B cell (primary cell): ENCODE measurements at regions not wholly inside any gene's neighbourhood (a gene's known extent, or its start where the extent isn't known, plus 50 kb on each side); places are given as distances from the start of the nearest gene placed in this dataset.
"Not testable (repeated sequence)": the region's sequence is repeated elsewhere in the genome, so short reads cannot be mapped to it uniquely, and the experiment has no call there.

ENCODE experiments used
- ATAC-seq: fragments of 200-7000 bp; cut with Tn5 transposase; one replicate; pipeline ENCODE4 v1.10.0; 2021; ENCODE audit warnings: low read depth, mild to moderate bottlenecking, moderate number of reproducible peaks, moderate library complexity
- CTCF ChIA-PET: fragments of 350-600 bp; sonication (Branson Sonifier 250); formaldehyde crosslinking; loops from one replicate; lab custom pipeline; 2021; ENCODE audit warnings: antibody characterized with exemption, inconsistent platforms; lab: Charles Lee
- POLR2A ChIA-PET: fragments of 350-600 bp; sonication (Branson Sonifier 250); formaldehyde crosslinking; loops from one replicate; lab custom pipeline; 2021; ENCODE audit warnings: antibody characterized with exemption; lab: Charles Lee
- DNase-seq: peaks from one replicate; pipeline ENCODE4 v3.0.0; 2013
- H2AFZ ChIP-seq: 2 replicates; pipeline ENCODE4 v1.6.1; 2012; ENCODE audit warnings: mild to moderate bottlenecking, low read depth, low read length; ENCODE audit not compliant: insufficient read depth, poor library complexity, severe bottlenecking
- H3K27ac ChIP-seq, 2 donors: 1 replicate in 1 of 2; 2 replicates in 1 of 2; pipeline ENCODE4 v1.5.1; 2012 to 2013; ENCODE audit warnings: low read length in 2 of 2, mild to moderate bottlenecking in 2 of 2, moderate library complexity in 1 of 2
- H3K27me3 ChIP-seq, 4 experiments: fragments of 200-600 bp in 1 of 4; sonication (generic) in 1 of 4; replicated peaks in 1 of 4; 1 replicate in 2 of 4; 2 replicates in 2 of 4; pipeline versions ENCODE4 v1.6.1 to v1.7.0; 2013 to 2016; ENCODE audit warnings: low read length in 3 of 4, mild to moderate bottlenecking in 2 of 4, mixed read lengths in 1 of 4, moderate library complexity in 1 of 4; ENCODE audit not compliant: insufficient read depth in 4 of 4, control insufficient read depth in 3 of 4; ENCODE audit errors: control extremely low read depth in 1 of 4
- H3K36me3 ChIP-seq, 2 experiments: replicated peaks in 1 of 2; 1 replicate in 1 of 2; 2 replicates in 1 of 2; pipeline versions ENCODE4 v1.6.1 to v1.7.1; 2013; ENCODE audit warnings: low read length in 1 of 2; ENCODE audit not compliant: insufficient read depth in 2 of 2, control insufficient read depth in 1 of 2; ENCODE audit errors: control extremely low read depth in 1 of 2, extremely low read depth in 1 of 2
- H3K4me1 ChIP-seq, 2 donors: fragments of 200-600 bp in 1 of 2; sonication (generic) in 1 of 2; 1 replicate in 1 of 2; 2 replicates in 1 of 2; pipeline versions ENCODE4 v1.5.1 to v1.6.1; 2013 to 2017; ENCODE audit warnings: low read length in 2 of 2; ENCODE audit not compliant: control insufficient read depth in 2 of 2, insufficient read depth in 2 of 2
- H3K4me2 ChIP-seq: replicated peaks from 2 replicates; pipeline ENCODE3; 2012; ENCODE audit warnings: mild to moderate bottlenecking, low read depth, low read length; ENCODE audit not compliant: poor library complexity, severe bottlenecking
- H3K4me3 ChIP-seq, 5 experiments: fragments of 200-600 bp in 1 of 5; sonication (generic) in 1 of 5; 1 replicate in 3 of 5; 2 replicates in 2 of 5; pipeline versions ENCODE4 v1.5.1 to v1.7.0; 2011 to 2016; ENCODE audit warnings: low read length in 4 of 5, mild to moderate bottlenecking in 4 of 5, low read depth in 2 of 5, control low read depth in 1 of 5, moderate library complexity in 1 of 5; ENCODE audit not compliant: insufficient read depth in 1 of 5; ENCODE audit errors: control extremely low read depth in 1 of 5, extremely low read depth in 1 of 5
- H3K79me2 ChIP-seq: fragments of 200-600 bp; sonication (generic); one replicate; pipeline ENCODE4 v1.6.0; 2016; ENCODE audit warnings: low read length; ENCODE audit not compliant: control insufficient read depth, insufficient read depth
- H3K9ac ChIP-seq: fragments of 200-600 bp; sonication (generic); 2 replicates; pipeline ENCODE4 v1.6.1; 2017; ENCODE audit warnings: mild to moderate bottlenecking, low read length, moderate library complexity
- H3K9me3 ChIP-seq, 3 donors: one replicate each; pipeline versions ENCODE4 v1.6.1 to v1.7.1; 2013; ENCODE audit warnings: low read length in 2 of 3; ENCODE audit not compliant: control insufficient read depth in 2 of 3, insufficient read depth in 1 of 3; ENCODE audit errors: control extremely low read depth in 1 of 3
- H4K20me1 ChIP-seq: 2 replicates; pipeline ENCODE4 v1.6.0; 2012; ENCODE audit warnings: mild to moderate bottlenecking, low read length; ENCODE audit not compliant: insufficient read depth, control insufficient read depth, poor library complexity, severe bottlenecking
- H3K27ac Mint-ChIP-seq: one replicate; pipeline ENCODE4 v1.8.0; 2021; ENCODE audit warnings: mixed read lengths
- H3K27me3 Mint-ChIP-seq: one replicate; pipeline ENCODE4 v1.8.0; 2021; ENCODE audit warnings: mixed read lengths
- H3K4me1 Mint-ChIP-seq: one replicate; pipeline ENCODE4 v1.8.0; 2021; ENCODE audit warnings: mixed read lengths
- H3K4me3 Mint-ChIP-seq: one replicate; pipeline ENCODE4 v1.8.0; 2021; ENCODE audit warnings: mixed read lengths
- H3K9me3 Mint-ChIP-seq: one replicate; pipeline ENCODE4 v1.8.0; 2022; ENCODE audit warnings: mixed read lengths; ENCODE audit not compliant: insufficient read depth
- EZH2 ChIP-seq: IDR thresholded peaks from 2 replicates; pipeline ENCODE4 v1.6.1; 2012; ENCODE audit warnings: borderline replicate concordance, low read depth, mild to moderate bottlenecking, moderate library complexity, low read length; ENCODE audit not compliant: insufficient read depth, poor library complexity, severe bottlenecking
- WGBS: methylation state at CpG from one replicate; pipeline ENCODE4 v1.1.5; 2013; ENCODE audit warnings: missing lambda C conversion rate; ENCODE audit not compliant: insufficient coverage; 5-methylcytosine and 5-hydroxymethylcytosine counted together
- intact Hi-C: fragments of 100-400 bp; cut with micrococcal nuclease; formaldehyde crosslinking; loops from one replicate; pipeline ENCODE4 v1.10.0; 2022
- TF ChIP-seq, protein P1 (sequence below): fragments of 200-600 bp; IDR thresholded peaks from one replicate; pipeline ENCODE4 v1.8.0; 2022; ENCODE audit warnings: antibody characterized with exemption, mild to moderate bottlenecking

DNA sequence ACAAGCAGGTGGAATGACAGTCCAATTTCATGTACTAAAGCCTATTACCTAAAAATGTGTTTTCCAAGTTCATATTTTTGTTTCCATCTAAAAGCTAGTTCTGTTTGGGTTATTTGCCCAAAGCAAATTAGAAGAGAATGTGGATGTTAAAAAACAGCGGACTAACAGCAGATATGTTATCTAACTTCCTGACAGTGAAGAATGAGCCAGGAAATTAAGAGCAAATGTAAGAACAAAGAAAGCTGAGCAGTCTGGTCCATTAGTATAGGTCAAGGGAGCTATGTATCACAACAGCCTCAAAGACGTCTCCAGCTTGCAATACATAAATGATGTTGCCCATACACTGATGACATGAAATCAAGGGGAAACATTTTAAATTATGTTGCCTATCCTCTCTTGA is 145.5 kb upstream of the PLD5 start:
- TF ChIP-seq, protein P1, sequence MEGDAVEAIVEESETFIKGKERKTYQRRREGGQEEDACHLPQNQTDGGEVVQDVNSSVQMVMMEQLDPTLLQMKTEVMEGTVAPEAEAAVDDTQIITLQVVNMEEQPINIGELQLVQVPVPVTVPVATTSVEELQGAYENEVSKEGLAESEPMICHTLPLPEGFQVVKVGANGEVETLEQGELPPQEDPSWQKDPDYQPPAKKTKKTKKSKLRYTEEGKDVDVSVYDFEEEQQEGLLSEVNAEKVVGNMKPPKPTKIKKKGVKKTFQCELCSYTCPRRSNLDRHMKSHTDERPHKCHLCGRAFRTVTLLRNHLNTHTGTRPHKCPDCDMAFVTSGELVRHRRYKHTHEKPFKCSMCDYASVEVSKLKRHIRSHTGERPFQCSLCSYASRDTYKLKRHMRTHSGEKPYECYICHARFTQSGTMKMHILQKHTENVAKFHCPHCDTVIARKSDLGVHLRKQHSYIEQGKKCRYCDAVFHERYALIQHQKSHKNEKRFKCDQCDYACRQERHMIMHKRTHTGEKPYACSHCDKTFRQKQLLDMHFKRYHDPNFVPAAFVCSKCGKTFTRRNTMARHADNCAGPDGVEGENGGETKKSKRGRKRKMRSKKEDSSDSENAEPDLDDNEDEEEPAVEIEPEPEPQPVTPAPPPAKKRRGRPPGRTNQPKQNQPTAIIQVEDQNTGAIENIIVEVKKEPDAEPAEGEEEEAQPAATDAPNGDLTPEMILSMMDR, result no peak
- no peak for TF ChIP-seq EZH2
- H2AFZ ChIP-seq, result no peak overlapping the region
- ATAC-seq (no peak), DNase-seq (no peak)
- POLR2A ChIA-PET, result no interaction called here
- H3K9ac ChIP-seq, result no peak overlapping the region
- Mint-ChIP-seq H3K27me3 (no peaks in the 10 kb centered on the region), H3K4me3 (no peak overlapping the region), H3K9me3 (no peaks in the 10 kb centered on the region), H3K4me1 (no peaks in the 10 kb centered on the region), H3K27ac (no peak overlapping the region)
- WGBS, result 40% methylated on average over 1 of the region's 2 CpGs
- intact Hi-C loops, result no loop called here
- CTCF ChIA-PET, result interaction anchor here (0.7 kb wide), 1 partner anchor 114 kb away, joined by 3 read pairs; no protein-coding TSS in a partner anchor
- no peaks in the 10 kb centered on the region for H3K79me2 ChIP-seq
- H3K4me2 ChIP-seq, result no peak overlapping the region
- H3K4me1 ChIP-seq, result no peaks in the 10 kb centered on the region
- no peaks in the 10 kb centered on the region for H3K9me3 ChIP-seq
- no peaks in the 10 kb centered on the region for H4K20me1 ChIP-seq
- H3K27ac ChIP-seq, result no peak overlapping the region
- H3K27me3 ChIP-seq, result no peaks in the 10 kb centered on the region
- H3K36me3 ChIP-seq, result no peaks in the 10 kb centered on the region
- H3K4me3 ChIP-seq, result no peak overlapping the region

DNA sequence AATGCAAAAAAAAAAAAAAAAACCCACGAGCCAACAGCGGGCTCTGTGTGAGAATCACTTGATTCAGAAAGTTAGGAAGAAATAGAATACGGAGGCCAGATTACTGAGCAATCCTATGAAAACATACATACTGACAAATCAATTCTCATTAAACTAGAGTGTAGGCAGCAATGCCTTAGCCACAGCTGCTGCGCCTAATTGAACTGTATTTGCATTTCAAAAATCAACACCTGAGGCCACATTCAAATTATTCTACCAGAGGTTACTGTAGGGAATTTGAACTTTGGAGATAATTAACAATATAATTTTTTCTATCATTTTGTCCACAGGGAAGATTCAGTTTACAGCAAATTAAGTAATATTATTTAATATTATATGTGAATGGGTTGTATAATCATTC is 138.4 kb upstream of the PLD5 start:
- ATAC-seq (no peak), DNase-seq (no peak)
- H3K27me3 Mint-ChIP-seq, result peaks cover 4% of the 10 kb centered on the region
- no peak overlapping the region for H3K27ac Mint-ChIP-seq
- H3K9me3 Mint-ChIP-seq, result no peaks in the 10 kb centered on the region
- no peak overlapping the region for H3K4me3 Mint-ChIP-seq
- Histone ChIP-seq H3K79me2 (no peaks in the 10 kb centered on the region), H3K4me2 (no peak overlapping the region), H3K9me3 (no peaks in the 10 kb centered on the region), H4K20me1 (no peaks in the 10 kb centered on the region), H2AFZ (no peak overlapping the region), H3K27ac (no peak overlapping the region), H3K9ac (no peak overlapping the region), H3K4me1 (no peaks in the 10 kb centered on the region), H3K27me3 (peaks cover 0 to 5% (median 0%) of the 10 kb centered on the region in 4 experiments), H3K4me3 (no peak overlapping the region), H3K36me3 (no peaks in the 10 kb centered on the region)
- CTCF ChIA-PET, result no interaction called here
- POLR2A ChIA-PET, result no interaction called here
- WGBS, result no CpG with 5 or more reads among the region's 4 CpGs
- intact Hi-C loops, result no loop called here
- TF ChIP-seq, protein P1, result no peak
- no peak for TF ChIP-seq EZH2
- no peaks in the 10 kb centered on the region for H3K4me1 Mint-ChIP-seq

DNA sequence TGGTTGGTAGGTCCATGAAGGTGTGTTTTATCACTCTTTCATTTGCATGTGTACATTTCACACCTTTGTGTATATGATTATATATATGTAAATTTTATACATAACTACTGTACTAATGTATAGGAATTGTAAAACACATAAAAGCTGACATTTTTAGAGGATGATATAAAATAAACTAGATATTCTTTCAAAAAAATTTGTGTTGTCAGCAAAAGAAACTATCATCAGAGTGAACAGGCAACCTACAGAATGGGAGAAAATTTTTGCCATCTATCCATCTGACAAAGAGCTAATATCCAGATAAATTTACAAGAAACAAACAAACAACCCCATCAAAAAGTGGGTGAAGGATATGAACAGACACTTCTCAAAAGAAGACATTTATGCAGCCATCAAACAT is 129.3 kb upstream of the PLD5 start:
- H3K4me1 Mint-ChIP-seq, CTCF ChIA-PET: not testable (repeated sequence)

More for the DNA sequence above, 129.3 kb upstream of the PLD5 start:
- H3K9ac ChIP-seq, H3K9me3 Mint-ChIP-seq, H3K27ac ChIP-seq, H3K4me2 ChIP-seq, H2AFZ ChIP-seq, POLR2A ChIA-PET, H4K20me1 ChIP-seq, H3K27me3 ChIP-seq, intact Hi-C loops, H3K4me1 ChIP-seq, H3K9me3 ChIP-seq, H3K36me3 ChIP-seq, H3K4me3 ChIP-seq, H3K27ac Mint-ChIP-seq, ATAC-seq, DNase-seq, H3K4me3 Mint-ChIP-seq, H3K79me2 ChIP-seq: not testable (repeated sequence)
- H3K27me3 Mint-ChIP-seq, result peaks cover 12% of the 10 kb centered on the region
